Vagina (tissue), 2 donors: ENCODE measurements at regions not wholly inside any gene's neighbourhood (a gene's known extent, or its start where the extent isn't known, plus 50 kb on each side); places are given as distances from the start of the nearest gene placed in this dataset.
"Not testable (repeated sequence)": the region's sequence is repeated elsewhere in the genome, so short reads cannot be mapped to it uniquely, and the experiment has no call there.

Experiments used
- POLR2A ChIP-seq, 2 donors: fragments of 450-650 bp; IDR thresholded peaks; one replicate each; pipeline ENCODE4 v1.6.1; 2017; ENCODE audit warnings: antibody characterized with exemption in 2 of 2, mild to moderate bottlenecking in 2 of 2, moderate library complexity in 2 of 2
- TF ChIP-seq, protein P1 (sequence below), 3 experiments: fragments of 450-650 bp in 2 of 3; fragments of 200-600 bp in 1 of 3; sonication (generic) in 1 of 3; IDR thresholded peaks; one replicate each; pipeline ENCODE4 v1.5.1; 2017 to 2019; ENCODE audit warnings: antibody characterized with exemption in 3 of 3, mild to moderate bottlenecking in 2 of 3, moderate library complexity in 2 of 3

DNA sequence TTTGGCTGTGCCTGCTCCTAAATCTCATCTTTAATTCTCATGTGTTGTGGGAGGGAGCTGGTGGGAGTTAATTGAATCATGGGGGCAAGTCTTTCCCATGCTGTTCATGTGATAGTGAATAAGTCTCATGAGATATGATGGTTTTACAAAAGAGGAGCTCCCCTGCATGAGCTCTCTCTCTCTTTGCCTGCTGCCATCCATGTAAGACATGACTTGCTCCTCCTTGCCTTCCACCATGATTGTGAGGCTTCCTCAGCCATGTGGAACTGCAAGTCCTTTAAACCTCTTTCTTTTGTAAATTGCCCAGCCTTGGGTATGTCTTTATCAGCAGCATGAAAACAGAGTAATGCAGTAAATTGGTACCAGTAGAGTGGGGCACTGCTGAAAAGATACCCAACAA is 110.6 kb upstream of the SYT10 start:
- TF ChIP-seq, protein P1, sequence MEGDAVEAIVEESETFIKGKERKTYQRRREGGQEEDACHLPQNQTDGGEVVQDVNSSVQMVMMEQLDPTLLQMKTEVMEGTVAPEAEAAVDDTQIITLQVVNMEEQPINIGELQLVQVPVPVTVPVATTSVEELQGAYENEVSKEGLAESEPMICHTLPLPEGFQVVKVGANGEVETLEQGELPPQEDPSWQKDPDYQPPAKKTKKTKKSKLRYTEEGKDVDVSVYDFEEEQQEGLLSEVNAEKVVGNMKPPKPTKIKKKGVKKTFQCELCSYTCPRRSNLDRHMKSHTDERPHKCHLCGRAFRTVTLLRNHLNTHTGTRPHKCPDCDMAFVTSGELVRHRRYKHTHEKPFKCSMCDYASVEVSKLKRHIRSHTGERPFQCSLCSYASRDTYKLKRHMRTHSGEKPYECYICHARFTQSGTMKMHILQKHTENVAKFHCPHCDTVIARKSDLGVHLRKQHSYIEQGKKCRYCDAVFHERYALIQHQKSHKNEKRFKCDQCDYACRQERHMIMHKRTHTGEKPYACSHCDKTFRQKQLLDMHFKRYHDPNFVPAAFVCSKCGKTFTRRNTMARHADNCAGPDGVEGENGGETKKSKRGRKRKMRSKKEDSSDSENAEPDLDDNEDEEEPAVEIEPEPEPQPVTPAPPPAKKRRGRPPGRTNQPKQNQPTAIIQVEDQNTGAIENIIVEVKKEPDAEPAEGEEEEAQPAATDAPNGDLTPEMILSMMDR (IDR thresholded peaks at IDR 0.05): not testable (repeated sequence)
- TF ChIP-seq POLR2A (IDR thresholded peaks at IDR 0.05): not testable (repeated sequence)
